Uterus (tissue), 2 donors: ENCODE measurements at regions not wholly inside any gene's neighbourhood (a gene's known extent, or its start where the extent isn't known, plus 50 kb on each side); places are given as distances from the start of the nearest gene placed in this dataset.

Source experiments
- POLR2A ChIP-seq, 2 donors: fragments of 450-650 bp; IDR thresholded peaks; one replicate each; pipeline ENCODE4 v1.6.1; 2016; ENCODE audit warnings: antibody characterized with exemption in 2 of 2, mild to moderate bottlenecking in 1 of 2, moderate library complexity in 1 of 2
- TF ChIP-seq, protein P1 (sequence below), 4 experiments: fragments of 200-600 bp in 2 of 4; fragments of 450-650 bp in 2 of 4; sonication (generic) in 2 of 4; IDR thresholded peaks; one replicate each; pipeline ENCODE4 v1.5.1; 2016 to 2019; ENCODE audit warnings: antibody characterized with exemption in 4 of 4, mild to moderate bottlenecking in 2 of 4, moderate library complexity in 1 of 4

DNA sequence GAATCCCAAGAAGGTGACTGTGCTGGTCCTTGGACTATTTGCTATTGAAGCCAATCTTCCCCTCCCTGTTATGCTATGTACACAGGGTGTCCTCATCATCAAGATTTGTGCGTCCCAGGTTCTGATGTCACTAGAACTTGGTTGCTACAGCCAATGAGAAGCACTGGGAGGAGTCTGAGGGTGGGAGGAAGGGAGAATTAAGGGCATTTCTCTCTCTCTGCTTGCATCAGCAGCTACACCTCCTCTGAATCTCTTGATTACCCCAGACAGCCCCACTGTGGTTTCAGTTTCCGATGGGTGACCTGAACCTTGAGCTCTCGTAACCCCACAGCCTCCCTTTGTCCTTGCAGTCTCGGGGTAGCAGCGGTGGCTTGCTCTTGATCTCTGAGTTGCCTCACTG lies 212.4 kb upstream of the SESN3 start:
- TF ChIP-seq, protein P1, sequence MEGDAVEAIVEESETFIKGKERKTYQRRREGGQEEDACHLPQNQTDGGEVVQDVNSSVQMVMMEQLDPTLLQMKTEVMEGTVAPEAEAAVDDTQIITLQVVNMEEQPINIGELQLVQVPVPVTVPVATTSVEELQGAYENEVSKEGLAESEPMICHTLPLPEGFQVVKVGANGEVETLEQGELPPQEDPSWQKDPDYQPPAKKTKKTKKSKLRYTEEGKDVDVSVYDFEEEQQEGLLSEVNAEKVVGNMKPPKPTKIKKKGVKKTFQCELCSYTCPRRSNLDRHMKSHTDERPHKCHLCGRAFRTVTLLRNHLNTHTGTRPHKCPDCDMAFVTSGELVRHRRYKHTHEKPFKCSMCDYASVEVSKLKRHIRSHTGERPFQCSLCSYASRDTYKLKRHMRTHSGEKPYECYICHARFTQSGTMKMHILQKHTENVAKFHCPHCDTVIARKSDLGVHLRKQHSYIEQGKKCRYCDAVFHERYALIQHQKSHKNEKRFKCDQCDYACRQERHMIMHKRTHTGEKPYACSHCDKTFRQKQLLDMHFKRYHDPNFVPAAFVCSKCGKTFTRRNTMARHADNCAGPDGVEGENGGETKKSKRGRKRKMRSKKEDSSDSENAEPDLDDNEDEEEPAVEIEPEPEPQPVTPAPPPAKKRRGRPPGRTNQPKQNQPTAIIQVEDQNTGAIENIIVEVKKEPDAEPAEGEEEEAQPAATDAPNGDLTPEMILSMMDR (IDR thresholded peaks at IDR 0.05): no peak
- TF ChIP-seq POLR2A (IDR thresholded peaks at IDR 0.05): no peak
